ENCODE measurements at regions not wholly inside any gene's neighbourhood (a gene's known extent, or its start where the extent isn't known, plus 50 kb on each side); places are given as distances from the start of the nearest gene placed in this dataset.

- no peak for TF ChIP-seq EZH2phosphoT487 (IDR thresholded peaks at IDR 0.05; ENCODE audit: low read depth, severe bottlenecking, unreplicated experiment)
- no peak for TF ChIP-seq CTCF (IDR thresholded peaks at IDR 0.05; ENCODE audit: poor library complexity)
- TF ChIP-seq EZH2 (IDR thresholded peaks at IDR 0.05; ENCODE audit: borderline replicate concordance) = no peak
- DNase-seq (ENCODE audit: low spot score) = no peak
- no peaks in the 10 kb centered on the region for H4K20me1 ChIP-seq (ENCODE audit: insufficient read depth, poor library complexity, severe bottlenecking)
- no peak overlapping the region for H3K4me3 ChIP-seq
- peak overlapping the region; percentile 69 for H3K27ac ChIP-seq
- H3K9me3 ChIP-seq (ENCODE audit: low read depth) = no peaks in the 10 kb centered on the region
- 52% methylated on average over 5 of the region's 5 CpGs for WGBS (ENCODE audit: low lambda C conversion rate, missing lambda C conversion rate)
- no peak overlapping the region for H2AFZ ChIP-seq
- H3K36me3 ChIP-seq (replicated peaks; ENCODE audit: insufficient read depth, low read depth) = no peaks in the 10 kb centered on the region
- no peaks in the 10 kb centered on the region for H3K9me2 ChIP-seq (replicated peaks; ENCODE audit: insufficient read depth)
- no peak overlapping the region for H3K4me2 ChIP-seq
- H3K79me2 ChIP-seq = no peaks in the 10 kb centered on the region
- peaks cover 8% of the 10 kb centered on the region for H3K4me1 ChIP-seq (ENCODE audit: insufficient read depth)
- no peaks in the 10 kb centered on the region for H3K27me3 ChIP-seq
These were observed 77.9 kb downstream of the PSMG1 start for GRCh38 chr21:39105341-39105765.

GRCh38 chr21:39104911-39105310 is 78.3 kb downstream of the PSMG1 start:
- TF ChIP-seq EZH2 (IDR thresholded peaks at IDR 0.05; ENCODE audit: borderline replicate concordance) (no peak), CTCF (IDR thresholded peaks at IDR 0.05; ENCODE audit: poor library complexity) (no peak), EZH2phosphoT487 (IDR thresholded peaks at IDR 0.05; ENCODE audit: low read depth, severe bottlenecking, unreplicated experiment) (no peak)
- DNase-seq (ENCODE audit: low spot score) = no peak
- Histone ChIP-seq H3K27ac (peak overlapping the region; percentile 69), H3K9me3 (ENCODE audit: low read depth) (no peaks in the 10 kb centered on the region), H4K20me1 (ENCODE audit: insufficient read depth, poor library complexity, severe bottlenecking) (no peaks in the 10 kb centered on the region), H2AFZ (no peak overlapping the region), H3K9me2 (replicated peaks; ENCODE audit: insufficient read depth) (no peaks in the 10 kb centered on the region), H3K79me2 (no peaks in the 10 kb centered on the region), H3K36me3 (replicated peaks; ENCODE audit: insufficient read depth, low read depth) (no peaks in the 10 kb centered on the region), H3K4me1 (ENCODE audit: insufficient read depth) (peaks cover 8% of the 10 kb centered on the region), H3K4me2 (no peak overlapping the region), H3K27me3 (no peaks in the 10 kb centered on the region), H3K4me3 (no peak overlapping the region)
- 96% methylated on average over 4 of the region's 4 CpGs for WGBS (ENCODE audit: low lambda C conversion rate, missing lambda C conversion rate)

GRCh38 chr21:39103689-39104088 is 79.6 kb downstream of the PSMG1 start:
- 72% methylated on average over 4 of the region's 4 CpGs for WGBS (ENCODE audit: low lambda C conversion rate, missing lambda C conversion rate)
- H3K27ac ChIP-seq = peak overlapping the region; percentile 67

More at GRCh38 chr21:39103689-39104088, 79.6 kb downstream of the PSMG1 start:
- Histone ChIP-seq H3K4me2 (no peak overlapping the region), H2AFZ (no peak overlapping the region), H3K9me2 (replicated peaks; ENCODE audit: insufficient read depth) (no peaks in the 10 kb centered on the region), H3K4me1 (ENCODE audit: insufficient read depth) (peaks cover 12% of the 10 kb centered on the region), H3K4me3 (no peak overlapping the region), H3K36me3 (replicated peaks; ENCODE audit: insufficient read depth, low read depth) (no peaks in the 10 kb centered on the region), H3K9me3 (ENCODE audit: low read depth) (no peaks in the 10 kb centered on the region), H3K27me3 (no peaks in the 10 kb centered on the region), H3K79me2 (no peaks in the 10 kb centered on the region), H4K20me1 (ENCODE audit: insufficient read depth, poor library complexity, severe bottlenecking) (no peaks in the 10 kb centered on the region)
- TF ChIP-seq CTCF (IDR thresholded peaks at IDR 0.05; ENCODE audit: poor library complexity) (no peak), EZH2phosphoT487 (IDR thresholded peaks at IDR 0.05; ENCODE audit: low read depth, severe bottlenecking, unreplicated experiment) (no peak), EZH2 (IDR thresholded peaks at IDR 0.05; ENCODE audit: borderline replicate concordance) (no peak)
- DNase-seq (ENCODE audit: low spot score) = no peak
